ENCODE measurements at regions not wholly inside any gene's neighbourhood (a gene's known extent, or its start where the extent isn't known, plus 50 kb on each side); places are given as distances from the start of the nearest gene placed in this dataset.

DNA sequence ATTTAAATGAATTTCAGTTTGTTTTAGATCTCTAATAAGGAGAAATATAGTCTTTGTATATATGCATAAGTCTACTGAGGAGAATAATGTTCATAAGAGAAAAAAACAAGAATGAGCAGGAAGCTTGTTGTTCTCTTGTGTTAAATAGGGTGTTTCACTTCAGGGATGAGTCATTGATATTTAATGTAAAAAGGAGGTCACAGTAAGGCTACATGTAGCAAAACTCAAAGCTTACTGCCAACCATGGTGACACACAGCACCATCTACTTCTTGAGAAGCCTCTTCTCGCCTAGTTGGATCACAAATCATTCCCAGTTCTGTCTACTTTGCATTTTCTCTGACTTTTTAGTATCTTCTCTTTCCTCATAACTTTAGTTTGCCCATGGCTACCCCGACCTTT lies 1466.0 kb upstream of the C9orf72 start:
- no peaks in the 10 kb centered on the region for H3K23me2 ChIP-seq (ENCODE audit: low read depth, low read length)
- H4K8ac ChIP-seq (ENCODE audit: extremely low read depth, insufficient read depth, low read length), result no peak overlapping the region
- no peak overlapping the region for H3K23ac ChIP-seq (ENCODE audit: insufficient read length)
- no peak overlapping the region for H2AFZ ChIP-seq (ENCODE audit: low read length)
- no peak overlapping the region for H3K56ac ChIP-seq (replicated peaks; ENCODE audit: insufficient read length, low read depth, low read length)
- no peak overlapping the region for H2BK15ac ChIP-seq (ENCODE audit: low read length)
- H4K5ac ChIP-seq (ENCODE audit: insufficient read length, low read depth, low read length), result no peak overlapping the region
- H3K4me3 ChIP-seq (ENCODE audit: extremely low read depth in 1 of 4, insufficient read depth in 2 of 4, low read depth in 3 of 4, low read length in 4 of 4), result no peak overlapping the region
- 80% methylated on average over 2 of the region's 2 CpGs; no CpG with 5 or more reads in 1 of the 2 experiments for WGBS, 2 experiments (ENCODE audit: extremely low coverage in 1 of 2, insufficient coverage in 1 of 2, insufficient read length in 1 of 2, insufficient replicate concordance in 2 of 2, low coverage in 1 of 2, low lambda C conversion rate in 2 of 2, missing lambda C conversion rate in 1 of 2)
- H3K9ac ChIP-seq (replicated peaks in 1 of 4; ENCODE audit: extremely low read depth in 1 of 4, low read depth in 3 of 4, low read length in 3 of 4), result no peak overlapping the region
- H3K27me3 ChIP-seq (replicated peaks in 1 of 4; ENCODE audit: control insufficient read depth in 3 of 4, extremely low read depth in 1 of 4, insufficient read depth in 3 of 4, low read length in 3 of 4), result no peaks in the 10 kb centered on the region
- H3K36me3 ChIP-seq (ENCODE audit: control insufficient read depth in 2 of 4, insufficient read depth in 4 of 4, low read length in 3 of 4), result no peaks in the 10 kb centered on the region
- H3K4me2 ChIP-seq (ENCODE audit: insufficient read depth in 1 of 2, low read depth in 2 of 2, low read length in 2 of 2), result no peak overlapping the region
- CTCF ChIA-PET (ENCODE audit: partially characterized antibody), result interaction anchor here (0.9 kb wide), 1 partner anchor 9 kb away, joined by 3 read pairs; no protein-coding TSS in a partner anchor
- no peak overlapping the region for H2BK120ac ChIP-seq (replicated peaks; ENCODE audit: low read depth, low read length)
- H3K4ac ChIP-seq (replicated peaks; ENCODE audit: insufficient read length, low read depth, low read length), result no peak overlapping the region
- H4K91ac ChIP-seq (replicated peaks; ENCODE audit: insufficient read length, low read length), result no peak overlapping the region
- POLR2A ChIA-PET (ENCODE audit: partially characterized antibody), result no interaction called here
- H2BK5ac ChIP-seq (ENCODE audit: low read depth, low read length), result 0 out of 2 replicates have a peak overlapping the region, but pooled peaks have one; percentile 27
- H3K4me1 ChIP-seq (replicated peaks in 1 of 4; ENCODE audit: control insufficient read depth in 3 of 4, insufficient read depth in 4 of 4, low read length in 3 of 4), result no peaks in the 10 kb centered on the region
- 0 out of 2 replicates have a peak overlapping the region, but pooled peaks have one; percentile 52 for H2BK12ac ChIP-seq (ENCODE audit: low read depth, low read length)
- no peaks in the 10 kb centered on the region for H3K79me1 ChIP-seq (ENCODE audit: low read depth, low read length)
- H2AK5ac ChIP-seq (ENCODE audit: low read depth, low read length), result no peak overlapping the region
- H3K79me2 ChIP-seq (ENCODE audit: control insufficient read depth in 1 of 2, insufficient read depth in 2 of 2, low read length in 2 of 2), result no peaks in the 10 kb centered on the region
- DNase-seq (ENCODE audit: low read depth in 1 of 2, low spot score in 2 of 2) (no peak), FAIRE-seq (no peak)
- no peak overlapping the region for H3K27ac ChIP-seq (ENCODE audit: low read depth, low read length)
- H4K20me1 ChIP-seq (replicated peaks in 1 of 2; ENCODE audit: control insufficient read depth in 1 of 2, insufficient read depth in 2 of 2, low read length in 2 of 2), result no peaks in the 10 kb centered on the region
- H2BK20ac ChIP-seq (ENCODE audit: low read length), result no peak overlapping the region
- H3K18ac ChIP-seq (ENCODE audit: extremely low read depth, low read length), result no peak overlapping the region
- no peak overlapping the region for H3K14ac ChIP-seq (ENCODE audit: insufficient read length)
- no peaks in the 10 kb centered on the region for H3K9me3 ChIP-seq (ENCODE audit: insufficient read depth in 2 of 2, low read depth in 1 of 2, low read length in 1 of 2)
- TF ChIP-seq TCF12 (IDR thresholded peaks at IDR 0.05; ENCODE audit: low read depth, low read length) (no peak), E2F6 (IDR thresholded peaks at IDR 0.05) (no peak), RAD21 (IDR thresholded peaks at IDR 0.05 in 1 of 2, conservative IDR thresholded peaks at IDR 0.05 in 1 of 2; ENCODE audit: low read depth in 2 of 2, low read length in 2 of 2) (no peak), KDM4A (IDR thresholded peaks at IDR 0.05; ENCODE audit: low read depth, low read length, severe bottlenecking) (no peak), EGR1 (IDR thresholded peaks at IDR 0.05; ENCODE audit: borderline replicate concordance, low read depth, low read length) (no peak), JUN (IDR thresholded peaks at IDR 0.05; ENCODE audit: low read depth, low read length) (no peak), SUZ12 (IDR thresholded peaks at IDR 0.05; ENCODE audit: low read length) (no peak), GTF2F1 (IDR thresholded peaks at IDR 0.05; ENCODE audit: borderline replicate concordance, low read depth, low read length) (no peak), SIX5 (IDR thresholded peaks at IDR 0.05; ENCODE audit: low read depth, low read length) (no peak), CREB1 (IDR thresholded peaks at IDR 0.05) (no peak), SIRT6 (IDR thresholded peaks at IDR 0.05; ENCODE audit: low read length) (no peak), BCL11A (IDR thresholded peaks at IDR 0.05; ENCODE audit: low read depth in 2 of 2, low read length in 2 of 2) (no peak), JUND (IDR thresholded peaks at IDR 0.05; ENCODE audit: low read length) (no peak), RBBP5 (IDR thresholded peaks at IDR 0.05; ENCODE audit: borderline replicate concordance, low read depth, low read length) (no peak)
- TF ChIP-seq, protein P1, sequence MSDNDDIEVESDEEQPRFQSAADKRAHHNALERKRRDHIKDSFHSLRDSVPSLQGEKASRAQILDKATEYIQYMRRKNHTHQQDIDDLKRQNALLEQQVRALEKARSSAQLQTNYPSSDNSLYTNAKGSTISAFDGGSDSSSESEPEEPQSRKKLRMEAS (IDR thresholded peaks at IDR 0.05), result no peak
